Panc1 (cell line): ENCODE measurements at regions not wholly inside any gene's neighbourhood (a gene's known extent, or its start where the extent isn't known, plus 50 kb on each side); places are given as distances from the start of the nearest gene placed in this dataset.

Experiments
- POLR2AphosphoS5 ChIP-seq: IDR thresholded peaks from 2 replicates; pipeline ENCODE4 v1.6.1; 2012; ENCODE audit warnings: mild to moderate bottlenecking, low read depth, low read length, moderate library complexity
- TF ChIP-seq, protein P1 (sequence below): fragments of 450-650 bp; IDR thresholded peaks from 2 replicates; pipeline ENCODE4 v1.5.1; 2017; ENCODE audit warnings: mild to moderate bottlenecking
- TF ChIP-seq, protein P2 (sequence below), 2 experiments: IDR thresholded peaks; 2 replicates each; pipeline ENCODE4 v1.6.1; 2011 to 2012; ENCODE audit warnings: low read depth in 2 of 2, control low read depth in 1 of 2, low read length in 1 of 2, mild to moderate bottlenecking in 1 of 2, moderate library complexity in 1 of 2; ENCODE audit not compliant: insufficient read depth in 1 of 2

DNA sequence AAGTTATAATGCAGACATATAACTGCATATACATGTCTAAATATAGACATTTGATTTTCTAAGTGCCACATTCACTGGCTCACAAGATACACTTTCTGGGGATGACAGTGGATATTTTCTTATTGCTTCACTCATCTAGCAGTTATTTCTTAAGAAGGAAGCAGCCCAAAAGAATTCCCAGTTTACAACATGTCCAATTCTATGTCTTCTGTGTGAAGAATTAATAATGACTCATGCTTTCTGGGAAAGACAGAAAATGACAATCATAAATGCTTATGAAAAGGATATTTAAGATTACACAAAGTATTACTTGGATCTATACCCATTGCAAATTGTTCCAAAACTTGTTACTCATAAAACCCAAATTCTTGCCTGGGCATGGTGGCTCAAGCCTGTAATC, 543.4 kb downstream of the SUCLA2 start:
- TF ChIP-seq, protein P1, sequence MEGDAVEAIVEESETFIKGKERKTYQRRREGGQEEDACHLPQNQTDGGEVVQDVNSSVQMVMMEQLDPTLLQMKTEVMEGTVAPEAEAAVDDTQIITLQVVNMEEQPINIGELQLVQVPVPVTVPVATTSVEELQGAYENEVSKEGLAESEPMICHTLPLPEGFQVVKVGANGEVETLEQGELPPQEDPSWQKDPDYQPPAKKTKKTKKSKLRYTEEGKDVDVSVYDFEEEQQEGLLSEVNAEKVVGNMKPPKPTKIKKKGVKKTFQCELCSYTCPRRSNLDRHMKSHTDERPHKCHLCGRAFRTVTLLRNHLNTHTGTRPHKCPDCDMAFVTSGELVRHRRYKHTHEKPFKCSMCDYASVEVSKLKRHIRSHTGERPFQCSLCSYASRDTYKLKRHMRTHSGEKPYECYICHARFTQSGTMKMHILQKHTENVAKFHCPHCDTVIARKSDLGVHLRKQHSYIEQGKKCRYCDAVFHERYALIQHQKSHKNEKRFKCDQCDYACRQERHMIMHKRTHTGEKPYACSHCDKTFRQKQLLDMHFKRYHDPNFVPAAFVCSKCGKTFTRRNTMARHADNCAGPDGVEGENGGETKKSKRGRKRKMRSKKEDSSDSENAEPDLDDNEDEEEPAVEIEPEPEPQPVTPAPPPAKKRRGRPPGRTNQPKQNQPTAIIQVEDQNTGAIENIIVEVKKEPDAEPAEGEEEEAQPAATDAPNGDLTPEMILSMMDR, result no peak
- TF ChIP-seq POLR2AphosphoS5, result no peak
- TF ChIP-seq, protein P2, sequence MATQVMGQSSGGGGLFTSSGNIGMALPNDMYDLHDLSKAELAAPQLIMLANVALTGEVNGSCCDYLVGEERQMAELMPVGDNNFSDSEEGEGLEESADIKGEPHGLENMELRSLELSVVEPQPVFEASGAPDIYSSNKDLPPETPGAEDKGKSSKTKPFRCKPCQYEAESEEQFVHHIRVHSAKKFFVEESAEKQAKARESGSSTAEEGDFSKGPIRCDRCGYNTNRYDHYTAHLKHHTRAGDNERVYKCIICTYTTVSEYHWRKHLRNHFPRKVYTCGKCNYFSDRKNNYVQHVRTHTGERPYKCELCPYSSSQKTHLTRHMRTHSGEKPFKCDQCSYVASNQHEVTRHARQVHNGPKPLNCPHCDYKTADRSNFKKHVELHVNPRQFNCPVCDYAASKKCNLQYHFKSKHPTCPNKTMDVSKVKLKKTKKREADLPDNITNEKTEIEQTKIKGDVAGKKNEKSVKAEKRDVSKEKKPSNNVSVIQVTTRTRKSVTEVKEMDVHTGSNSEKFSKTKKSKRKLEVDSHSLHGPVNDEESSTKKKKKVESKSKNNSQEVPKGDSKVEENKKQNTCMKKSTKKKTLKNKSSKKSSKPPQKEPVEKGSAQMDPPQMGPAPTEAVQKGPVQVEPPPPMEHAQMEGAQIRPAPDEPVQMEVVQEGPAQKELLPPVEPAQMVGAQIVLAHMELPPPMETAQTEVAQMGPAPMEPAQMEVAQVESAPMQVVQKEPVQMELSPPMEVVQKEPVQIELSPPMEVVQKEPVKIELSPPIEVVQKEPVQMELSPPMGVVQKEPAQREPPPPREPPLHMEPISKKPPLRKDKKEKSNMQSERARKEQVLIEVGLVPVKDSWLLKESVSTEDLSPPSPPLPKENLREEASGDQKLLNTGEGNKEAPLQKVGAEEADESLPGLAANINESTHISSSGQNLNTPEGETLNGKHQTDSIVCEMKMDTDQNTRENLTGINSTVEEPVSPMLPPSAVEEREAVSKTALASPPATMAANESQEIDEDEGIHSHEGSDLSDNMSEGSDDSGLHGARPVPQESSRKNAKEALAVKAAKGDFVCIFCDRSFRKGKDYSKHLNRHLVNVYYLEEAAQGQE (IDR thresholded peaks at IDR 0.05; ENCODE audit: insufficient read depth in 1 of 2, low read depth in 2 of 2, low read length in 1 of 2), result no peak
